RPMI8226 (cell line): ENCODE measurements at regions not wholly inside any gene's neighbourhood (a gene's known extent, or its start where the extent isn't known, plus 50 kb on each side); places are given as distances from the start of the nearest gene placed in this dataset.

ENCODE experiments used
- DNase-seq: peaks from one replicate; pipeline ENCODE4 v3.0.0-alpha.2; 2015

DNA sequence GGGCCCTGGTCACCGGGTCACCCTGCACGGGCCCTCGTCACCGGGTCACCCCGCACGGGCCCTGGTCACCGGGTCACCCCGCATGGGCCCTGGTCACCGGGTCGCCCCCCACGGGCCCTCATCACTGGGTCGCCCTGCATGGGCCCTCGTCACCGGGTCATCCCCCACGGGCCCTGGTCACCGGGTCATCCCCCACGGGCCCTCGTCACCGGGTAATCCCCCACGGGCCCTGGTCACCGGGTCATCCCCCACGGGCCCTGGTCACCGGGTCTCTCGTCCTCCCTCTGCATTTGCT is 77.6 kb downstream of the RIPK4 start:
- no peak for DNase-seq

DNA sequence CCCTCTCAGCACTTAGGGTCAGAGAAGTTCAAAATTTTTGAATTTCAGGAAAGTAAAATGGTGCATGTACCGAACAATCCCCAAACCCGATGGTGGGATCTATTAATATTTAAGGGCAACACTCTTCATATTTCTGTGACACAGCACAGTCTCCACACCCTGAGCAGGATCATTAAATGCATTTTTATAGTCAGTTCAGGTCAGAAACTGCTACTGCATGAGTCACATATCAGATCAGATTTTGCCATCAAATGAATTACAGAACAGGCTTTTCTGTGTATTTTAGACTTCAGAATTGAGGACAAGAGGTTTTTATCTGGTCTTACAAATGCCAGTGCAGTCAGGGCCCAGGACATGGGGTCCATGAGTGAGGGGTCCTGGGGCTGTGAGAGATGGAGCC is 79.2 kb downstream of the RIPK4 start:
- no peak for DNase-seq

DNA sequence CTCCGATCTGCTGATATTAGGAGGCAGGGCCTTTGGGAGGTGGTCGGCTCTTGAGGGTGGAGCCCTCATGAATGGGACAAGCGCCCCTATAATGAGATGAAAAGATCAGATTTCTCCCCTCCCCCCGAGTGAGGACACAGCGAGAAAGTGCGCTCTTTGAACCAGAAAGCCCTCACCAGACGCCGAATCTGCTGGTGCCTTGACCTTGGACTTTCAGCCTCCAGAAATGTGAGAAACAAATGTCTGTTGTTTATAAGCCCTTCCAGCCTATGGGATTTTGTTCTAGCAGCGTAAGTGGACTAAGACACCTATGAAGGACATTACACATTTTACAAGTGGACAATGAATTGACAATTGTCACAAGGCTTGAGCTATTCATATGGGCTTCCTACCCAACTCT is 80.2 kb downstream of the RIPK4 start:
- DNase-seq: no peak

DNA sequence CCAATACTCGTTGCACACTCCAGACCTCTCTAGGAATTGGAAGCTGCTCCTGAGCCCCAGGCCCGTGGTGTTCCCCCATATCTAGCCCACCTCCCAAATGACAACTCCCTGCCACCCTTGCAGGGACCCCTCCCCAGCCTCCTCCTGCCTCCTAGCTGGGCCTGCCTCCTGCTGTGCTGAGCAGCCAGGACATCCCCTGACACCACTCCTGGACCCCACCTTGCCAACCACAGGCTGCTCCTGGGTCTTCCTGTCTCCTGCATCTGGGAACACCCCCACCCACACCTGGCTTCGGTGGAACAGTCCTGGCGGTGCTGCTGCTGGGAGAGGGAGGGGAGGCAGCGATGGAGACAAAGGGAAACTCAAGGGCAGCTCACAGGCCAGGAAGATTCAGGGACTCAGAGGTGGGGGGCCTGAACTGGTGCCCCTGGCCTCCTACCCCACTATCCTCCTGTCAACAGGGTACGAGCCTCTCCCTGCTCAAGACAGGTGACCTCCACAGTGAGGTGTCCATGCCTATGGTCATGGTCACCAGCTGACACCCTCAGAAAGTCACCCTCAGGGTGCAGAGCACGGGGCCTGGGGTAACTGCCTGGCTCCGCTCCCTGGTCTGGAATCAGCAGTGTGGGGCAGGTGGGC is 81.2 kb downstream of the RIPK4 start:
- no peak for DNase-seq

DNA sequence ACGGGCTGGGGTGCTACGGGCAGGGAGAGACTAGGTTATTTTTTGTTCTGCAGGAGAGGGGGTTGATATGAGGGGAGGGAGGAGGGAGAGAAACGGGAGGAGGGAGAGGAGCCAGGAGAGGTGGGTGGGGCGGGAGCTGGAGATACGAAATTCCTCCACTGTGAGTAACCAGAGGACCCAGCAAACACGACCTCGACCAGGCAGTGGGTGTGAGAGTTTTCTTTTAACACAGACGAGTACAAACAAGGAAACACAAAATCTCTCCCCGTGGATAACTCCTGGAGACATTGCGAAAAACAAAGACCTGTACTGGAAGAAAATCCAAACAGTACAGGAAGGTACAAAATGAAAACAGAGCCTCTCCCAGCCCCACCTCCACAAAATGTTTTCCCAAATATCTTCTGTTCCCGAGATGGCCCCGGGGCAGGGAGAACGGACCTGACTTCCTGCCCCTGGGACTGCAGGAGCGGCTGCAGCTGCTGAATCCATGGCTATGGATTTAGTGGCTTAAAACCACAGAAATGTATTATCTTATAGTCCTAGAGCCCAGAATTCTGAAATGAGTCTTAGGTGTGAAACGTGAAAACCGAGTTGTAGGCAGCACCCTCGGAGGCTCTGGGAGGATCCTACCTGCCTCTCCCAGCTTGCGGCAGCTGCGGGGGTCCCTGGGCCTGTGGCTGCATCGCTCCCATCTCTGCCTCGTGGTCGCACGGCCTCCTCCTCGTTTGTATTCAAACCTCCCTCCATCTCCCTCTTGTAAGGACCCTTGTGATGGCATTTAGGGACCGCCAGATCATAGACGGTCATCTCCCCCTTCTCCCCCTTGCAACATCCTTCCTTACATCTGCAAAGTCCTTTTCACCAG is 82.2 kb downstream of the RIPK4 start:
- no peak for DNase-seq

DNA sequence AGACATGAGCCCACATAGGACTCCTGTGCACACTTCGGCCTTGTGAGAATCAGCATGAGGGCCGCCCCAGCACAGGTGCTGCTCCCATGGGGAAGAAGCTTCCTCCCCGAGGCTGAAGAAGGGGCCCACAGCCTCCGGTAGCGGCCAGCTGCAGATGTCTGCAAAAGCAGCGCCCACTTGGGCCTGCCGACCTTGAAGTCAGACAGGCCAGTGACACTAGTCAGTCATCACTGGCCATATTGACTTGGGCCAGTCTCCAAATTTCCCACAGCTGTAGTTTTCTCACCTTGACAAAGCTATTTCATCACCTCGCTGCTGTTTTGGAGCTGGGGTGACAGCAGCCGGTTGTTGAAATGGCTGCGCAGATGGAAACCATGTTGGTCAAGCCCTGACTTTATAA is 83.0 kb downstream of the RIPK4 start:
- no peak for DNase-seq

DNA sequence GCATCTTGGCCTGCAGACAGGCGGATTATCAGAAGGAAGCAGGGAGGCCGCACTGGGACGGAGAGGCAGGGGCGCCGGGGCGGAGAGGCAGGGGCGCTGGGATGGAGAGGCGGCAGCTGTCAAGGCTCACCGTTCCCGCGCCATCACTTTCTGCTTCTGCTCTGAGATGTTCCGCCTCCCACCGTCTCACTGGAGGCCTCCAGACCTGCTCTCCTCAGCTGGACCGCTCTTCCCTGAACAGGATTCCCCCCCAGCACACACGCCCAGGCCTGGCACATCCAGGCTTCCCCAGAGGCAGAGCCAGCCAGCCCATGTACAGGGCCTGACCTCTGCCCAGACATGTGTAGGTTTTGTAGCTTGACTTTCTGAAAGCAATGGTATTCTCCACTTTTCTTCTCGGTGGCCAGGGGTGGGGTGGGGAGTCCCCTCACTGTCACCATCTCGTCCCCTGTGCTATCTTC is 84.1 kb downstream of the RIPK4 start:
- no peak for DNase-seq

DNA sequence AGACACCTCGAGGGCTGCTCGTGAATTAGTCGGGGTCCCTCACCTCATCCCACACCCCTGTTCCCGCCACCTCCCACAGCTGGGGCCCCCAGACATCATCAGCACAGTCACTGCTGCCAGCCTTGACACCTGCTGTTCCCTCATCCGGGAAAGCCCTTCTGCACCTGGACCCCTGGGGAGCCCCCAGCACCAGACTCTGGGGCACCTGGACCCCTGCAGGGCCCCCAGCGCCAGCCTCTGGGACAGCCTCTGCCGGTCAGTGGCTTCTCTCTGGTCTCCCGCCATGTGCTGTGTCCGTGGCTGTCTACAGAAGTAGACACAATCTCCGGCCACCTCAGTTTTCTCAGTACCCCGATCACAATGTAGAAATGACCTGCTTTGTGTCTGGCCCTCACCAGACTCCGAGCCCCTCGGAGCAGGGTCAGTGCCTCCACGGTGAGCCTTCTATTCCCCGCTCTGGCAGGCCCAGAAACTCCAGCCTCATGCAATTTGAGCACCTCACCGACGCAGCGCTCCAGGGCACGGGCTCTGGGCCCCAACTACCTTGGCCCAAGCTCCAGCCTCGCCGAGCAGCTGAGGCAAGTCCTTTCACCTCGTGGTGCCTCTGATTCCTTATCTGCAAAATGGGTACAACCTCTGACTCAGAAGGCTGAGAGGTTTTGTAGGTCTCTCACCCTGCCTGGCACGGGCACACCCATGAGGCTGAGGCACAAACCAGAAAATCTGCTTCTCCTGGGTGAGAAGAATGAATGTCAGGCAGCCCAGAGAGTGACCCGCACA is 84.7 kb downstream of the RIPK4 start:
- DNase-seq: no peak

DNA sequence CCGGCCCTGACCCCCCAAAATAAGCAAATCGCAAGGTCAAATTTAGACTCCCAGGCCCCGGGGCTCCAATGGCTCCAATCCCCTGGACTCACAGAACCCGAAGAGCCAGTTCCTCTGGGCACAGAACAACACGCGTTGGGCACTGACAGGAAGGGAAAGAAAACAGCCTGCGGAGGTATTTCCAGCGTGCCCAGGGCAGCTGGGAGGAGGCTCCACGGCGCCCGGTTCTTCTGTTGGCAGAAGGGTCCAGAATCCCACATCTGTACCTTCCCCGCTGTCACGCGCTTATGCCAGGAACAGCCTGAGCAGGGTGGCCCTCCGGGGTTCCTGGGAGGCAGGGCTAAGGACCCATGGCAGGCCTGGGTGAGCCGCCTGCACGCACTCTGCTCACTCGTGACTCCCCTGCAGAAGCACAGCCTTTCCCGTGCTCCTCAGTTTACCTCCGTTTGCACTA is 85.5 kb downstream of the RIPK4 start:
- no peak for DNase-seq

DNA sequence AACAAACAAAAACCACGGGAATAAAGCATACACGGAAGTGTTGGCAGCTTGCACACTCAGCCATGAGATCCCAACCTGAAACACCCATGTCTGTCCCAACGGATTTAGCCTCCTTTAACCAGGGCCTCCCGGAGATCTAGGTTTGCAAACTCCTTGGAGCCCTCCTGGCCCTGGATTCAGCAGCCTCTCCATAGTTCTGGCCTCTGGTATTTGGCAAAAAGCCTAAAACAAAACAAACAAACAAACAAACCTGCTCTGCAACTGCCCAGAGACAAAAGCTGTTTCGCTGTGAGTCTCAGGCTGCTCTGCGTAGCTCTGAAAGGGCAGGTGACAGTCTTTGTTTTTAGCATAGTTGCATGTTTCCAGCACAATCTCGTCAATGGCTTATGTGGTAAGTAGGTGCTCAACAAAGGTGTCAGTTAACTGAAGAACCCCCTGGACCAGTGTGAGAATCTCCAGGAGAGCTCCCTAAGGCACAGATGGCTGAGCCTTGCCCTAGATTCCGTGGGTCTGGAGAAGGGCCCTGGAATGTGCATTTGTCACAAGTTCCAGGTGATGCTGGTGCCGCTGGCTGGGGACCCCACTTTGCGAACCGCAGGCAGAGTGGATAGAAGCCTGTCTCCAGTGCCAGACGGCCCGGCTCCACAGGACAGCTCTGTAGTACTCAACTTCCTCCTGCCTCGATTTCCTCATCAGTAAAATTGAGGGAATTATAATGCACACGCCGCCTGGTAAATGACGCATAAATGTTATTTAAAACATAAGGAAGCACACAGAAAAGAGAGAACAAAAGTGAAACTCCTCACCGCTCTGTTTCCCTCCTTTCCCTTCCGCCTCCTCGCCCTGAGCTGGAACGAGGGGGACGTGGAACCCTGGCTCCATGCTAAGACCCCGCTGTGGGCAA is 86.2 kb downstream of the RIPK4 start:
- no peak for DNase-seq

DNA sequence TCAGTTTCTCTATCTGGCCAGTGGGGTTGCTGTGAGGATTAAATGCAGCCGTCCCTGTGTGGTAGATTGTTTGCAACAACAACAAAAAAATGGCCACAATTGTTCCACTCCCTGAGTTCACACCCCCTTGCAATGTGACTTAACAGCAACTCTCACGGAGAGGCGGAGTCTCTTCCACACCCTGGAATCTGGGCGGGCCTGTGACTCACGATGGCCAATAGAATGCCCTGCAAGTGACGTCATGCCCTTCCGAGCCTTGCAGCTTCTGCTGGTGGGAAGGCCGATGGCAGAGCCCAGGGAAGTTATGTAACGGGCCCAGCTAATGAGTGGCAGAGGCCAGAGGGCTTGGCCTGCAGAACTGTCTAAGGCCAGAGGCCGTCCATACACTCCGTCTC is 87.9 kb downstream of the RIPK4 start:
- DNase-seq: peak; percentile 94

DNA sequence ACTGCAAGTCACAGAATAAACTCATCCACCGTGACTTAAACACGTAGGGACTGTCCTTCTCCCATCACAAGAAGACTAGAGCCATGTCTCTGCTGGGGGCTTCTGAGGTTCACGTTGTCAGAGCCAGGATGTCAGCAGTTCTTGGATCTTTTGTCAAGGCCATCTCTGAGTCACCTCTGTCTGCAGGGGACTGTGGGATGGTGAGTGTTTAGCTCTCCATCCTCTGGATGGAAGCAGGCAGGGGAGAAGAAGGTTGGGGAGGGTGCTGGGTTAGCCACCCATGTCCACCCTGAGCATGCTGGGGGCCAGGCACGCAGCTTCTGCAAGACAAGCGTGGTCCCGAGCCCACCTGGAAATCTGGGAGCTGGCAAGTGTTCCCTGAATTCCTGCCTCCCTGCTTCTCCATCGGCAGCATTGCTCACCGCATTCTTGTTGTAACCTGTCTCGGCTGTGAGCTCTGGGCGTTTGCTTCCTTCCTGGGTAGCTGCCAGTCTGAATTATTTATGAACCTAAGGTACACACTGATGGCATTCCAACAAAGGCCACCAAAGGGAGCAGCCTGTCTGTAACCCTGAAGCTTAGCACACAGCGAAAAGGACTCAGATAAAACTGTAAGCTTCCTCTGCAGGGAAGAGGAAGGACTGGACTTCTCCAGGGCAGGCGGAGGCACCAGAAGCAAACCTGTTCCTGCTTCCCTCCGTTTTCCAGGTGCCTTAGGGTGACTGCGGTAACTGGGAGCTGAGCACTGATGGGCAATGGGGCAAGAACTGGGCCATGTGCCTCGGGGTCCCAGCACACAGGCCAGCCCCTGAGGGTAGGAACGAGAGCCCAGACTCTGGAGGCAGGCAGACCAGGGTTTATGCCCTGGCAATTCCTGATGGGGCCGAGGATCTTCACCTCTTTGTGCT is 88.6 kb downstream of the RIPK4 start:
- DNase-seq: peak; percentile 33

DNA sequence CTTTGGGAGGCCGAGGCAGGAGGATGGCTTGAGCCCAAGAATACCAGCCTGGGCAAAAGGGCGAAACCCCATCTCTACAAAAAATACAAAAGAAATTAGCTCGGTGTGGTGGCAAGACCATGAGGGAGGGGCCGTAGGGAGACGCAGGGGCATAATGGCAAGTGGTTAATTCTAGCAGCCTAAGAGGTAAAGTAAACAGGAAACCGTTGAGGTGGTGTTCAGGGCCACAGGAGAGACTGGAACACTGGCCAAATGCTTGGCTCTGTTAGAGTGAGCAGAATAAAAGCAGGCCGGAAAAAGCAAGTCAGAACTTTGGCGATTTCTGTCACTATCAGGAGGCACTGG is 89.2 kb downstream of the RIPK4 start:
- peak; percentile 34 for DNase-seq

DNA sequence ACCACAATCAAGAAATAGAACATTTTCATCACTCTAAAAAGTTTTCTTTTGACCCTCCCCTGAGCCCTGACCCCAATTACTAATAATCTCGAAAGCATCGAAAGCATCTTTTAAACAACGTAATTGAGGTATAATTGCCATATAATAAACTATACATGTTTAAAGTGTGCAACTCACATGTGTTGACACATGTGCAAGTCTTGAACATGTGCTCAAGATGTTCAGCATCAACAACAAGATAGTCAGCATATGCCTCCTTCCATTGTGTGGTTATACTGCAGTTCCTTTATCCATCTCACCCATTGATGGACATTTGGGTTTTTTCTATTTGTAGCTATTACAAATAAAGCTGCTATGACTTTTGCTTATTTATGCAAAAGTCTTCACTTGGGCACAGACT is 90.7 kb downstream of the RIPK4 start:
- DNase-seq: no peak

DNA sequence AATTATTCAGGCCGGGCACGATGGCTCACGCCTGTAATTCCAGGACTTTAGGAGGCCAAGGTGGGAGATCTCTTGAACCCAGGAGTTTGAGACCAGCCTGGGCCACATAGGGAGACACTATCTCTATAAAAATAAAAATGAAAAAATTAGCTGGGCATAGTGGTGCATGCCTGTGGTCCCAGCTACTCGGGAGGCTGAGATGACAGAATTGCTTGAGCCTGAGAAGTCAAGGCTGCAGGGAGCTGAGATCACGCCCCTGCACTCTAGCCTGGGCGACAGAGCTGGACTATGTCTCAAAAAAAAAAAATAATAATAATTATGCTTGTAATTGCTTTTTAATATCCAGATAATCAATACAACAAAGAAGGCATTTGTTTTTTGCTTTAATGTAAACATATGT is 91.3 kb downstream of the RIPK4 start:
- no peak for DNase-seq

DNA sequence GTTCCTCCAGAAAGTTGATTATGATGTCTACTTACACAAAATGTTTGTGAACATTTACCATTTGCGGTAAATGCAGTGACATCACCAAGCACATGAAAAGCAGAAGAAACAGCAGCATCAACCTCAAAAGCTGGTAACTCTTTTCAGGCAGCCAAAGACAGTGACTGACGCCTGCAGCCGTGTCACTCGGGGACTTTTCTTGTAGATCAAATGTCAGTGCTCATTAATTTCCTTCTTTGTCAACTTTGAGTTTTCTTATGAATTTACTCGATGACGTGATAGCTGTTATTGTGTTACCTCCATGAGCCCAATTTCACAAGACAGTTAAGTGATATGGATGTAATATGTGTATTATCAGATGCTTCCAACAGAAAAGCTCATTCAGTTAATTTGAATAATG is 92.5 kb downstream of the RIPK4 start:
- no peak for DNase-seq

DNA sequence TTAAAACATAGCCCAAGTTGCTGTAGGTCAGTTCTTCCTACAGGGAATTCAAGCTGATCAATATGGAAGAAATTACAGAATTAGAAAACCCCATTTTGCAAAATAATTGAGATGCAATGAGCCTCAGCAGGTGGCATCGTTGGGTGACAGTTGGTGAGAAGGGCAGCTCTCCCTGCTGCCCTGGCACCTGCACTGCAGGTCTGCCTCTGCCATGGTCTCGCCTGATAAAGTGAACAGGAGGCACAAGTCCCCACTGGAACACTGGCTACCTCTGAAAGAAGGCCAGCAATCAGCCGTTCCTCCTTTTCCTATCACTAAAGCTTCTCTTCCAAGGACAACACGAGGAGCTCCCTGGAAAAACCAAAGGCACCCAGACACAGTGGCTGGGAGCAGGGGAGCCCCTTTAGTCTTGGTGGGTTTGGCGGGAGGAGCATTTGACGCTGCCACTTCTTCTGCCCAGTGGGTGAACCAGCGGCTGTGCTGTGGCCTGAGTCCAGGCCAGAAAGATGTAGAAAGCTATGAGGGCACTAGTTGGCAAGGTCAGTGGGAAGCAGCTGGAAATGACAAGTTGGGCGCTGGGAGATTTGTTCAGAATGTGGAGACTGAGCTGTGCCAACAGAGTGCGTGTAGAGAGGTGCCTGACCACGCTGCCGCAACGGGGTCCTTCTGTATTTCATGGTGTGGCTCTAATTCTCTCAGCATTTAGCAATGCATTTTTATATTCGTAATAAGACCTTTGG is 93.1 kb downstream of the RIPK4 start:
- DNase-seq: peak; percentile 65

DNA sequence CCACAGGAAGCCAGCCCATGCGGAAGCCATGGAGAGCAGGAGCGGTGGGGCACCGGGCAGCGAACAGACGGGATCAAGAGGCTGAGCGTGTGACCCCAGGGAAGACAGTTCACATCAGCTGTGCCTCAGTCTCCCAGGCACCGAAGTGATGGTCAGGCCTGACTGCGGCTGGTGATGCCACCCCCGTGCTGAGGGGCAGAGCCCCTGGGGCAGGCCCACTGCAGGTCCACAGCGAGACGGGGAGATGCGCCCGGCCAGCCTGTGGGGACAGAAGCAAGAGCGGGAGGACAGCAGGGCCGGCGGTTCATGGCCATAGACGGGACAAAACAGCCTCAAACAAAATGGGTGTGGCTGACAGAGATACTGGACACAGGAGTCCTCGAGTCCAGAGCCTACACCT is 93.8 kb downstream of the RIPK4 start:
- no peak for DNase-seq

DNA sequence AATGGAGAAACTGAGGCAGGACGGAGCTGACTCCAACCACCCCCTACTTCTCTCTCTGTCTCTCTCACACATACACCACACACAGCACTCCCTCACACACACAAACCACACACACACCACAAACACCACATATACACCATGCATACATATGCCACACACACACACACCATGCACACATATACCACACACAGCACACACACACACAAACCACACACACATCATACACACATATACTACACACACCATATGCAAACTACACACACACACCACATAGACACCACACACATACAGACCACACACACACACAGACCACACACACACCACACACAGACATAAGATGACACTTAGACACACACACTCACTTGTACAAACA is 94.3 kb downstream of the RIPK4 start:
- DNase-seq: no peak

DNA sequence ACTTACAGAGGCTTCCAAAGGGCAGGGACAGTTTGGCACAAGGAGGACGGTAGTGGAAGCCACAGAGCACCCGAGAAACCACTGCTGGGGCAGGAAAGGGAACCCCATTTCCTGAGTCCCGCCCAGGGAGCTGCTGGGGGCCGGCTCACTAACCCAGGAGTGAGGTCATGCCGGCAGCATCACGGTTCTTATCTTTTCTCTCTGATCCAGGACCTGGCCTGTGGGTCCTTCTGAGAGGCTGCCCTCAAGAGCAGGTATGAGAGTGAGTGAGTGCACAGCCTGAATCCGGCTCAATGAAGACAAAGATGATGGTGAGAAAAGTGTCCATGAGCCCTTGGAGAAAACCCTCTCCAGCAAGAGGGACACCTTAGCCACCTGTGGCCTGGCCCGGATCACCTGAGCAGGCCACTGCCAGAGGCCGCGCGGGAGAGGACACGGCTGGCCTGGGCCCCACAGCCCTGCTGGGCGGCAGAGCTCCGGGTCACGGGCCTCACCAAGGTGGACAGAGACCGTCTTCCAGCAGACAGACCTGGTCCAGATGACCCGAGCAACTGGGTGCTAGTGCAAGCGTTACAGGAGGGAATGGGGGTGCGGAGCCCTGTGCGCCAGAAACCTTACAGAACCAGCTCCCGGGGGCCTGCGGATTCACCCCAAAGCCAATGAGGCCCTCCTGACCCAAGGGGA is 94.9 kb downstream of the RIPK4 start:
- no peak for DNase-seq
